ENCODE measurements at regions not wholly inside any gene's neighbourhood (a gene's known extent, or its start where the extent isn't known, plus 50 kb on each side); places are given as distances from the start of the nearest gene placed in this dataset.

GRCh38 chr1:229070168-229070567 lies 200.7 kb upstream of the RAB4A start:
- ATAC-seq (peak; percentile 88), DNase-seq (ENCODE audit: missing footprints) (peak; percentile 93)
- intact Hi-C loops (cut with DNase I) = no loop called here

GRCh38 chr1:229073251-229073650 lies 197.7 kb upstream of the RAB4A start:
- intact Hi-C loops (cut with DNase I) = no loop called here
- ATAC-seq = no peak
- no peak for DNase-seq (ENCODE audit: missing footprints)

DNA sequence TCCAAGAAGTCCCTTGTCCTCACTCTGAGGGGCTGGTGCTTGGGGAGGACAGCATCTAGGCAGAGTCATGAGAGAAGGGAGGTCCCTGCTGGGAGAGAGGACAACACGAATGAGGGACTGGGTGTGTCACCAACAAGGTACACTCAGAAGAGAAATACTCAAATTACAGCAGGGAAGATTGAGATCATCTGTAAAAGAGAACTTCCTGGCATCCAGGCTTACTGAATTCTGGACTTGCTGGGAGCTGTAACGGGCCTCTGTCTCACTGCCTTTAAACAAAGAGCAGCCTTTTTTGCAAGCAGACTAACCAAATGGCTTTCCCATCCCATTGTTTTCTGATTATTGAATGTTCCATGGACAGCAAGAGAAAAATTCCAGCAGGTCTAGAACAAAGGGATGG lies 195.7 kb upstream of the RAB4A start:
- no peak for DNase-seq (ENCODE audit: missing footprints)
- intact Hi-C loops (cut with DNase I) = no loop called here
- ATAC-seq = no peak

DNA sequence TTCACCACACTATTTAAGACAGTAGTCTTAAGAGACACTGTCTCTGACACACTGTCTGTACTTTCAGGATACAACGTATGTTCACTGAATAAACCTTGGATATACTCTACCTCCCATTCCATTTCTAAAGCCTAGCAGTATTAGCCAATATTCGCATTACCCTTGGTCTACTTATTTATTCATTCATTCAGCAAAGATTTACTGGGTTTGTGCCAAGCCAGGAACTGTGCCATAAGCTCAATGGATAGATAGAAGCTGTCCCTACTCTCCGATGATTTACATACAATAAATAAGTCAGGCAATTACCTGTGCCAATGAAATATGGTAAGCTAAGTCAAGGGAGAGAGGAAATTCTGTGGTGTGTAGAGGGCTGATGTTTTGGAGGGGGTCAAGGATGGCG lies 195.2 kb upstream of the RAB4A start:
- ATAC-seq = no peak
- intact Hi-C loops (cut with DNase I) = no loop called here
- no peak for DNase-seq (ENCODE audit: missing footprints)

GRCh38 chr1:229076195-229076594 lies 194.7 kb upstream of the RAB4A start:
- DNase-seq (ENCODE audit: missing footprints) (no peak), ATAC-seq (no peak)
- intact Hi-C loops (cut with DNase I) = no loop called here

- no peak for ATAC-seq
- intact Hi-C loops (cut with DNase I) = no loop called here
- DNase-seq (ENCODE audit: missing footprints) = no peak
Observed at GRCh38 chr1:229079016-229079595, 191.8 kb upstream of the RAB4A start.

DNA sequence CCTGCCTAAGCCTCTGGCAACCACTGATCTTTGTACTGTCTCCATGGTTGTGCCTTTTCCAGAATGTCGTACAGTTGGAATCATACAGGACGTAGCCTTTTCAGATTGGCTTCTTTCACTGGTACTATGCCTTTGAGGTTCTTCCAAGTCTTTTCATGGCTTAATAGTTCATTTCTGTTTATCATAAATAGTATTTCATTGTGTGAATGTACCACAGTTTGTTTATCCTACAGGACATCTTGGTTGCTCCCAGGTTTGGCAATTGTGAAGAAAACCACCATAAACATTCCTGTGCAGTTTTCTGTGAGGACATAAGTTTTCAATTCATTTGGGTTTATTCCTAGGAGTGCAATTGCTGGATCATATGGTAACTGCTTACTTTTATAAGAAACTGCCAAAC lies 190.6 kb upstream of the RAB4A start:
- no peak for ATAC-seq
- intact Hi-C loops (cut with DNase I) = no loop called here
- DNase-seq (ENCODE audit: missing footprints) = no peak

DNA sequence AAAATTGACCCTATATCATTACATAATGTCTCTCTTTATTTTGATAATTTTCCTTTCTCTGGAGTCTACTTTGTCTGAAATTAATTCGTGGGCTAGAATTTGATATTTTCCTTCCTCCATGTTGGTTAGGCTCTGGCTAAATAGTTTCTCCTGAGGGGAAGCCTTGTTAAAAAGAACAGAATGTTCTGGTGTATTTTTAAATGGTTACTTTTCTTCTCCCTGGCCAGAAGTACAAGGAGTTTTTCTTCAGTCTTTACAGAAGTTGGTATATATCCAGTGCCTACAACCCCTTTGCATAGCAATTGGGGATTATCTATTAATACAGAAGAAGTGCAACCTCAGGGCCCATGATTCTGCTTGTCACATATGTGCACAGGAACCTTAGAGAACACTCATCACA lies 185.6 kb upstream of the RAB4A start:
- no peak for DNase-seq (ENCODE audit: missing footprints)
- intact Hi-C loops (cut with DNase I) = no loop called here
- no peak for ATAC-seq

GRCh38 chr1:229086091-229086490 lies 184.8 kb upstream of the RAB4A start:
- intact Hi-C loops (cut with DNase I) = no loop called here
- DNase-seq (ENCODE audit: missing footprints) (no peak), ATAC-seq (no peak)

DNA sequence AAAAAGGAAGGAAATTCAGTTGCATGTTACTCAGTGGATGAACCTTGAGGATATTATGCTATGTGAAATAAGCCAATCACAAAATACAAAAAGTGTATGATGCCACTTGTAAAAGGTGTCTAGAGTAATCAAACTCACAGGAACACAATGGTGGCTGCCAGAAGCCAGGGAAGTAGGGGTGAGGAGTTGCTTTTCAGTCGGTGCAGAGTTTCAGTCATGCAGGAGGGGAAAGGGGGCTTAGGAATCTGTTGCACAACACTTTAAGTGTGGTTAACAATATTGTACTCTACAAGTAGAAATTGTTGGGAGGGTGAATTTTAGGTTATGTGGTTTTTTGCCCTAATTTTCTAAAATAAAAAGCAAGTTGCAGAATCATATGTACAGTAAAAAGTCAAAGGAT lies 184.2 kb upstream of the RAB4A start:
- ATAC-seq (no peak), DNase-seq (ENCODE audit: missing footprints) (no peak)
- intact Hi-C loops (cut with DNase I) = no loop called here

DNA sequence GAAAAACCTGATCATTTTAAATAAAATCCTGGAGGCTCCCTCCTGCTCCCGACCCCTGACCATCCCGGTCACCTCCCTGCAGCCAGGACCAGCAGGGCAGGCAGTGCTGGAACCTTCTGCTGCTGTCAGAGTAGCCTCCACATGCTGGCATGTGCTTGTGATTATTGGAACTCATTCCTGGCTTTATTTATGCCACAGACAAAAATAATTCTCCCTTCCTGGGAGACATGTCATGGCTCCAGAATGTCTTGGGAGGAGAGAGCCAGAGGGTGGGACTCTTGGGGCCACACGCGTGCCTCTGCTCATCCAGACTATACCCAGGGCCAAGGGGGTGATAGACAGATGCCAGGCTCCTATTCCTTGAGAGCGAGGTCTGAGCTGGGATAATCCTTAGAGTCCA lies 183.6 kb upstream of the RAB4A start:
- intact Hi-C loops (cut with DNase I) = no loop called here
- DNase-seq (ENCODE audit: missing footprints) (no peak), ATAC-seq (no peak)

DNA sequence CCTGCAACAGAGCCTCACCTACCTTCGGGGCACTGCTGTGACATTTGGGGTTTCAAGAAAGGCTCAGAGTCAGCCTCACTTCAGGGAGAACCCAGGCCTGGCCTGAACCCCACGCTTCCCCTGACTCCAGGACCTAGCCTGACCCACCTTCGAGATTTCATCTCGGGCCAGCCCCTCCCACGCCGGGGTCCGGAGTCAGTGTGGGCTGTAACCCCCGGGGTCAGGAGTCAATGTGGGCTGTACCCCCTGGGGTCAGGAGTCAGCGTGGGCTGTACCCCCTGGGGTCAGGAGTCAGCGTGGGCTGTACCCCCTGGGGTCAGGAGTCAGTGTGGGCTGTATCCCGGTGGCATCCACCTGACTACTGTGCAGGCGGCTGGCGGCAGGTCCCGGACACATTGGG lies 183.0 kb upstream of the RAB4A start:
- intact Hi-C loops (cut with DNase I) = no loop called here
- DNase-seq (ENCODE audit: missing footprints) = no peak
- ATAC-seq = no peak

GRCh38 chr1:229088711-229089110 lies 182.2 kb upstream of the RAB4A start:
- intact Hi-C loops (cut with DNase I) = no loop called here
- no peak for ATAC-seq
- no peak for DNase-seq (ENCODE audit: missing footprints)

- DNase-seq (ENCODE audit: missing footprints) = no peak
- intact Hi-C loops (cut with DNase I) = no loop called here
- ATAC-seq = no peak
Observed at GRCh38 chr1:229089586-229090208, 181.2 kb upstream of the RAB4A start.

DNA sequence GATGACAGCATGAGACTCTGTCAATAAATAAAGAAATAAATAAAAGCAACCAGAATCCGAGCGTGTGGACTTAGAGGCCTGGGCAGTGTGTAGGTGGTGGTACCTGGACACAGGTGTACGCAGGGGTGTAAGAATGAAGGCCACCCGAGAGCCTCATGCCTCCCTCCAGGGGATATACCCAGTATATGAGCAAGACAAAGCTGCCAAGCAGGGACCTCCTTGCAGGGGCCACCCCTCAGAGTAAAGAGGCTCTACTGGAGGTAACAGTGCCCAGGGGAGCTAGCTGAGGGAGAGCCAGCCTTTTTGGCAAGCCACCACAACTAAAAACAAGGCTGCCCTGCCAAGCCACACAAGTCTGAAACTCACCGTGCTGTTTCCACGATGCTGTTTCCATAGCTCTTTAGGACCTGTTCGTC lies 179.2 kb upstream of the RAB4A start:
- intact Hi-C loops (cut with DNase I) = no loop called here
- ATAC-seq (peak; percentile 16), DNase-seq (ENCODE audit: missing footprints) (no peak)

GRCh38 chr1:229092377-229093237 lies 178.3 kb upstream of the RAB4A start:
- ATAC-seq (no peak), DNase-seq (ENCODE audit: missing footprints) (no peak)
- intact Hi-C loops (cut with DNase I) = no loop called here

DNA sequence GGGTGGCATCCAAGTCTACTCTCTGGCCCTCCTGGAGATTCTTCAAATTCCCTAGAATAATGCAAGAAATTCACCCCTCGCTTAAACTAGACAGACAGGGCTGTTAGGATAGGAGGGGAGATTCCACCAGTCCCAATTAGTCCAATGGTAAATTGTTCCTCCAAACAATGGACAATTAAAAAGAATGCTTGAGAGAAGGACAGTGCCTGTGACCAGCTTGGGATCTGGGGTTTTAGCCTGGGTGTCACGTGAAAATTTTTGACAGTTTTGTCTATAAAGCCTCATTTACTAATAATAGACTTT lies 177.7 kb upstream of the RAB4A start:
- intact Hi-C loops (cut with DNase I) = no loop called here
- ATAC-seq (no peak), DNase-seq (ENCODE audit: missing footprints) (no peak)

DNA sequence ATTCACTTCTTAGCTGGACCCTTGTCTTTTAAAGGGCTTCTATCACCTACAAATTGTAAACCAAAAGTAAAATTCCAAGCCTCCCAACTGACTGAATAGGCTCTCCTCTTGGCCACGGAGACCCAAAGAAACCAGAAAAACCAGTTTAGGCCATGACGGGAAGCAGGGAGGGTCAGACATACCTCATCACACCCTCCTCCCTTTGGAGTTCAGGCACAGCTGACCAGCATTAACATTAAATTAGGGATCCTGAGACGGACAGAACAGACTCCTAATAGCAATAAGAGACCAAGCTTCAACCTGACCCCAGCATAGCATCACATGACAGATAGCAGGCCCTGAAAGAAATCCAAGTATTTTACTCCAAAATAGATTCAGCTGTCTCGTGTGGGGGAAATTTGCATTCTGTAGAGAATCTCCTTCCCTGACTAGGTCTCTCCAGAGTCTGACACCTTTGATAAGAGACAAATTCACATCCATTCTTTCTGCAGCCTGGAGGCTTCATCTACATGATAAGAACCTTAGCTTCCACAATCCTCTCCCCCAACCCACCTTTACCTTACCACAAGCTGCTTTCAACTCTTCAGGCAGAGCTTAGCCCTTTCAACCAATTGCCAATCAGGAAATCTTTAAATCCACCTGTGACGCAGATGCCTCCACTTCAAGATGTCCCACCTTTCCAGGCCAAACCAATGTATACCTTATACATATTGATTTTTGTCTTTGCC lies 177.1 kb upstream of the RAB4A start:
- no peak for DNase-seq (ENCODE audit: missing footprints)
- ATAC-seq = no peak
- intact Hi-C loops (cut with DNase I) = no loop called here

DNA sequence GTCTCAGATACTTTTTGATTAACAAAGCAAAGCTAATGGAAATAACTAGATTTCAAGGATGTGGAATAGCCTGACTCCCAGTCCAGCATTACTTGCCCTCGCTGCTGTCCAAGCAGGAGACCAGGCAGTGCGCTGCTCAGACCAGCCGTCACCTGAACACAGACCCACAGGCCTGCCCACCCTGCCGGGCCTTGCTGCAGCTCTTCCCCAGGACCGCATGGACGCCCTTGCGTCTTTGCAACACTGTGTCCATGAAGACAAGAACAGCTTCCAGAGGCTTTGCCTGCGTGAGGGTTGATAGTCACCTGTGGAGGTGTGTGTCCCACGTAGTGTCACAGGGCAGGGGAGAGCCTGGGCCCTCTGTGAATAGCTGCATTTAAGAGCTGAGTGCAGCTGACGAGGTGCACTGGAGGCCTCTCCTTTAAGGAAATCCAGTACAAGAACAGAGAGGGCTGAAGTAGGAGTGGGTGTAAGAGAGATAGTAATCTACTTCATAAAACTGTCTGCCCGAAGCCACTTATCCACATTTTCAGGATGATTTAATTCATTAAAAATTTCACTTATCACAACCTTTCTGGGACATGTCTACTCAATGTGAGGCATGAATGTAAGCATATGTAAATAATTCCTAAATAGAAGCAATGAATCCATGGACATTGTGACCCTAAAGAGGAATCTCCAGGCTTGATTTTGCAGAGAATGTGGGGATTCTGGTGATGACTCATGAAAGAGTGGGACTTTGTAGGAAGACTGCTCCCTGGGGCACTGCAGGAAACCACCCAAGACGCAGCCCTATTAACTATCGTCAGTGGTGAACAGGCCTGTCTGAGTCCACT lies 176.2 kb upstream of the RAB4A start:
- intact Hi-C loops (cut with DNase I) = no loop called here
- ATAC-seq (no peak), DNase-seq (ENCODE audit: missing footprints) (no peak)

Data from Right ventricle myocardium inferior (tissue), 1 donor.